GM12873 (cell line): ENCODE measurements at regions not wholly inside any gene's neighbourhood (a gene's known extent, or its start where the extent isn't known, plus 50 kb on each side); places are given as distances from the start of the nearest gene placed in this dataset.

Source experiments
- TF ChIP-seq, protein P1 (sequence below): IDR thresholded peaks from 2 replicates; pipeline ENCODE4 v1.5.1; 2012; ENCODE audit warnings: low read depth, mild to moderate bottlenecking, moderate library complexity, low read length, control low read depth; ENCODE audit not compliant: insufficient read depth; ENCODE audit errors: missing control alignments

DNA sequence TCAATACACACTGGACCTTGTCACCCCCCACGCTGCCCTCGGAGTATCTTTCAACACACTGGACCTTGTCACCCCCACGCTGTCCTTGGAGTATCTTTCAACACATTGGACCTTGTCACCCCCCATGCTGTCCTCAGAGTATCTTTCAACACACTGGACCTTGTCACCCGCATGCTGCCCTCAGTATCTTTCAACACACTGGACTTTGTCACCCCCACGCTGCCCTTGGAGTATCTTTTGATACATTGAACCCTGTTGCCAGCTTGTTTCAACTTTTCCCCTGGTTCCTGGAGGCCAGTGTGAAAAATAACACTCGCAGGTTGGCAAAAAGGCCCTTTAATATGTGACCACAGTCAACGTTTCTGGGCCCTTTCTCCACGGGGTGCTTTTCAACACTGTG, 247.8 kb downstream of the TEX29 start:
- TF ChIP-seq, protein P1, sequence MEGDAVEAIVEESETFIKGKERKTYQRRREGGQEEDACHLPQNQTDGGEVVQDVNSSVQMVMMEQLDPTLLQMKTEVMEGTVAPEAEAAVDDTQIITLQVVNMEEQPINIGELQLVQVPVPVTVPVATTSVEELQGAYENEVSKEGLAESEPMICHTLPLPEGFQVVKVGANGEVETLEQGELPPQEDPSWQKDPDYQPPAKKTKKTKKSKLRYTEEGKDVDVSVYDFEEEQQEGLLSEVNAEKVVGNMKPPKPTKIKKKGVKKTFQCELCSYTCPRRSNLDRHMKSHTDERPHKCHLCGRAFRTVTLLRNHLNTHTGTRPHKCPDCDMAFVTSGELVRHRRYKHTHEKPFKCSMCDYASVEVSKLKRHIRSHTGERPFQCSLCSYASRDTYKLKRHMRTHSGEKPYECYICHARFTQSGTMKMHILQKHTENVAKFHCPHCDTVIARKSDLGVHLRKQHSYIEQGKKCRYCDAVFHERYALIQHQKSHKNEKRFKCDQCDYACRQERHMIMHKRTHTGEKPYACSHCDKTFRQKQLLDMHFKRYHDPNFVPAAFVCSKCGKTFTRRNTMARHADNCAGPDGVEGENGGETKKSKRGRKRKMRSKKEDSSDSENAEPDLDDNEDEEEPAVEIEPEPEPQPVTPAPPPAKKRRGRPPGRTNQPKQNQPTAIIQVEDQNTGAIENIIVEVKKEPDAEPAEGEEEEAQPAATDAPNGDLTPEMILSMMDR: no peak

GRCh38 chr13:111570911-111571310, 250.5 kb downstream of the TEX29 start:
- TF ChIP-seq, protein P1: no peak

GRCh38 chr13:111572956-111573761, 252.7 kb downstream of the TEX29 start:
- TF ChIP-seq, protein P1: no peak

DNA sequence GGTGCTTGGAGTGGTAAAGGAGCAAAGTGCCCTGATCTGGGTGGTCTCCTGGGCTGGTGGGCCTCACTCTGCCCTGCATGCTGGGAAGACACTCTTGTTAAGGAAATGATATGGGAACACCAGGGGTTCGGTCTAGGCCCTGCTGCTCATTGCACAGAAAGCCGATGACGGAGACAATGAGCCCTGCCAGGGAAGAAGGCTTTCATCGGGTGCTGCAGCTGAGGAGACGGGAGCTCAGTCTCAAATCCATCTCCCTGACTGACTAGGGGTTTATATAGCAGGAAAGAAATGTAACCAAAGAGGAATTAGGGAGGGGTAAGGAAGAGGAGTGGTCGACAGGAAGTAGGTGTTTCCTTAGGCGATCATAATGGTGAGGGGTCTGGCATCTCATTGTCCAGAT, 253.4 kb downstream of the TEX29 start:
- TF ChIP-seq, protein P1: no peak

DNA sequence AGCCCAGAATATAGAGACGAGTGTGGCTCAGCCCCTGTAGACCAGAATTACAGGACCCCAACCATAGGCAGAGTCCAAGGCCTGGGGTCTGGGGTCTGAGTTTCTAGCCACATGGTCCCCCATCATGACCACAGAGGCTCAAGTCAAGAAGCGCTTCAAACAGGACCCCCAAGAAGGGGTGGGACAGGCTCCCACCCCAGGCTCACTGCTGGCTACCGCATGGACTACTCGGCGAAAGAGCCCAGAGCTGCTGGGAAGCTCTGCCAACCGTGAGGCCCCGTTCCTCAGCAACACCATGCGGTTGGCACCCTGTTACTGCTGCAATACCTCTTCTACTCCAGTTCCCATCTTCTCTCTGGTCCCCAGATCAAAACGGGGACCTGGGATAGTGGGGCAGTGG, 254.8 kb downstream of the TEX29 start:
- TF ChIP-seq, protein P1: no peak

- TF ChIP-seq, protein P1: no peak
Observed at GRCh38 chr13:111575719-111576118, 255.3 kb downstream of the TEX29 start.

DNA sequence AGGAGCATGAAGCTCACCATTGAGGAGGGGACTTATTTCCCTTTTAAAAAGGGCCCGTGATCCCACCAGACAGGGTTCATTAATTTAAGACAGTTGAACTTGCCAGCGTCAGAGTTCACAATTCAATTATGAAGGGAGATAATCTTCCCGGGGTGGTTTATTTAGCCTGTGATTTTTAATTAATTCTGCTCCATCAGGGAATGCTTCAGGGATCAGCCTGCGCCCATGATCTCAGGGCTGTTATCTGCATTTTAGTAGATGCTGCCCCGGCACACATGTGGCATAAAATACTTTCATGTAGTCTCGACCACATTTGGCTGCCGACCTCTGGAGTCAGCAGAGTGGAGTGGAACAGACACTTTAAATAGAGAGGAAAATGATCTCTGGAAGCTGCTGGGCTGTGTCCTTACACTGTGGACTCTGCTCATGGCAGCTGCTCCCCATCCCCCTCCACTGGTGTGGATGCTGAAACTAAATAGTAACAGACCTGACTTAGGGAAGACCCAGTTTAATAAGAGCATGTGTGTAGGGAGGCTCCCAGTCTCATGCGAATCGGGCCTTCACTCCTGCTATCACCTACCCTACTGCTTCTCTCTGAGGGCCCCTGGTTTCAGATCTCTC, 256.9 kb downstream of the TEX29 start:
- TF ChIP-seq, protein P1: no peak
